ENCODE measurements at regions not wholly inside any gene's neighbourhood (a gene's known extent, or its start where the extent isn't known, plus 50 kb on each side); places are given as distances from the start of the nearest gene placed in this dataset.

- Histone ChIP-seq H3K27me3 (ENCODE audit: control insufficient read depth in 3 of 3, insufficient read depth in 3 of 3, low read depth in 1 of 3, low read length in 3 of 3) (peaks cover 0 to 71% (median 0%) of the 10 kb centered on the region in 3 experiments), H3K9ac (ENCODE audit: low read depth, low read length, poor library complexity) (no peak overlapping the region)
These were observed 193.3 kb downstream of the DIRAS2 start for GRCh38 chr9:90449213-90449925.

GRCh38 chr9:90451804-90452203 lies 190.8 kb downstream of the DIRAS2 start:
- peaks cover 3% of the 10 kb centered on the region in 2 donors for H3K9me3 ChIP-seq (replicated peaks in 1 of 2; ENCODE audit: control insufficient read depth in 2 of 2, insufficient read depth in 1 of 2, low read depth in 1 of 2, low read length in 2 of 2)
- no peak overlapping the region for H2AFZ ChIP-seq (ENCODE audit: low read length)
- no peak overlapping the region for H2BK12ac ChIP-seq (ENCODE audit: low read length)
- no peak overlapping the region for H3K27ac ChIP-seq (replicated peaks; ENCODE audit: low read length)
- no peak overlapping the region for H3K23ac ChIP-seq (ENCODE audit: low read depth, low read length, poor library complexity)
- peaks cover 0 to 58% (median 0%) of the 10 kb centered on the region in 3 experiments for H3K27me3 ChIP-seq (ENCODE audit: control insufficient read depth in 3 of 3, insufficient read depth in 3 of 3, low read depth in 1 of 3, low read length in 3 of 3)
- no peak overlapping the region for H3K4ac ChIP-seq (ENCODE audit: low read length)
- no peak overlapping the region for H2BK15ac ChIP-seq (ENCODE audit: low read length)
- H3K36me3 ChIP-seq (replicated peaks in 1 of 2; ENCODE audit: control insufficient read depth in 2 of 2, insufficient read depth in 2 of 2, low read length in 2 of 2), result no peaks in the 10 kb centered on the region
- H3K4me3 ChIP-seq (ENCODE audit: low read length in 2 of 2), result no peak overlapping the region
- no peak for DNase-seq (ENCODE audit: low spot score)
- no peak overlapping the region for H2AK5ac ChIP-seq (ENCODE audit: low read depth, low read length)
- no peak overlapping the region for H2BK120ac ChIP-seq (ENCODE audit: low read depth, low read length)
- H3K14ac ChIP-seq (ENCODE audit: low read length), result no peak overlapping the region
- H3K4me1 ChIP-seq (ENCODE audit: control insufficient read depth in 2 of 2, insufficient read depth in 1 of 2, low read depth in 1 of 2, low read length in 2 of 2), result no peaks in the 10 kb centered on the region
- no peak overlapping the region for H2BK5ac ChIP-seq (ENCODE audit: low read length)
- H3K4me2 ChIP-seq (ENCODE audit: insufficient read depth, low read length, poor library complexity, severe bottlenecking), result no peak overlapping the region
- H4K91ac ChIP-seq (ENCODE audit: low read depth, low read length, poor library complexity), result no peak overlapping the region
- no peak overlapping the region for H3K18ac ChIP-seq (ENCODE audit: low read length)
- H3K79me1 ChIP-seq (ENCODE audit: low read depth, low read length), result no peaks in the 10 kb centered on the region
- H3K9ac ChIP-seq (ENCODE audit: low read depth, low read length, poor library complexity), result no peak overlapping the region
- no peak overlapping the region for H4K8ac ChIP-seq (ENCODE audit: low read depth, low read length)
- no CpG with 5 or more reads among the region's 1 CpG for WGBS, 2 donors (ENCODE audit: extremely low coverage in 2 of 2, insufficient read length in 2 of 2, insufficient replicate concordance in 1 of 2)

More at GRCh38 chr9:90449213-90449925, 193.3 kb downstream of the DIRAS2 start:
- no peak overlapping the region for H4K8ac ChIP-seq (ENCODE audit: low read depth, low read length)
- no peak overlapping the region for H3K23ac ChIP-seq (ENCODE audit: low read depth, low read length, poor library complexity)
- no peak overlapping the region for H2BK12ac ChIP-seq (ENCODE audit: low read length)
- no peak overlapping the region for H3K18ac ChIP-seq (ENCODE audit: low read length)
- no peak overlapping the region for H2BK15ac ChIP-seq (ENCODE audit: low read length)
- H4K91ac ChIP-seq (ENCODE audit: low read depth, low read length, poor library complexity), result no peak overlapping the region
- no peak overlapping the region for H2AFZ ChIP-seq (ENCODE audit: low read length)
- no CpG with 5 or more reads among the region's 4 CpGs for WGBS, 2 donors (ENCODE audit: extremely low coverage in 2 of 2, insufficient read length in 2 of 2, insufficient replicate concordance in 1 of 2)
- no peaks in the 10 kb centered on the region for H3K79me1 ChIP-seq (ENCODE audit: low read depth, low read length)
- H3K14ac ChIP-seq (ENCODE audit: low read length), result no peak overlapping the region
- no peaks in the 10 kb centered on the region for H3K4me1 ChIP-seq (ENCODE audit: control insufficient read depth in 2 of 2, insufficient read depth in 1 of 2, low read depth in 1 of 2, low read length in 2 of 2)
- H3K27ac ChIP-seq (replicated peaks; ENCODE audit: low read length), result no peak overlapping the region
- H3K36me3 ChIP-seq (replicated peaks in 1 of 2; ENCODE audit: control insufficient read depth in 2 of 2, insufficient read depth in 2 of 2, low read length in 2 of 2), result no peaks in the 10 kb centered on the region
- no peak overlapping the region for H3K4ac ChIP-seq (ENCODE audit: low read length)
- H2BK120ac ChIP-seq (ENCODE audit: low read depth, low read length), result no peak overlapping the region
- H3K4me2 ChIP-seq (ENCODE audit: insufficient read depth, low read length, poor library complexity, severe bottlenecking), result no peak overlapping the region
- no peak overlapping the region for H2AK5ac ChIP-seq (ENCODE audit: low read depth, low read length)
- DNase-seq (ENCODE audit: low spot score), result no peak
- no peak overlapping the region for H3K4me3 ChIP-seq (ENCODE audit: low read length in 2 of 2)
- H2BK5ac ChIP-seq (ENCODE audit: low read length), result no peak overlapping the region
- H3K9me3 ChIP-seq (replicated peaks in 1 of 2; ENCODE audit: control insufficient read depth in 2 of 2, insufficient read depth in 1 of 2, low read depth in 1 of 2, low read length in 2 of 2), result peaks cover 0 to 3% of the 10 kb centered on the region in 2 donors

- H3K79me1 ChIP-seq (ENCODE audit: low read depth, low read length), result no peaks in the 10 kb centered on the region
- H3K4ac ChIP-seq (ENCODE audit: low read length), result no peak overlapping the region
- WGBS, 2 donors (ENCODE audit: extremely low coverage in 2 of 2, insufficient read length in 2 of 2, insufficient replicate concordance in 1 of 2), result no CpG with 5 or more reads among the region's 4 CpGs
- no peak overlapping the region for H2AK5ac ChIP-seq (ENCODE audit: low read depth, low read length)
- no peak overlapping the region for H3K27ac ChIP-seq (replicated peaks; ENCODE audit: low read length)
- no peak for DNase-seq (ENCODE audit: low spot score)
- H3K4me1 ChIP-seq (ENCODE audit: control insufficient read depth in 2 of 2, insufficient read depth in 1 of 2, low read depth in 1 of 2, low read length in 2 of 2), result peaks cover 0 to 8% of the 10 kb centered on the region in 2 donors
- no peak overlapping the region for H3K4me2 ChIP-seq (ENCODE audit: insufficient read depth, low read length, poor library complexity, severe bottlenecking)
- H3K9ac ChIP-seq (ENCODE audit: low read depth, low read length, poor library complexity), result no peak overlapping the region
- H3K14ac ChIP-seq (ENCODE audit: low read length), result no peak overlapping the region
- H3K4me3 ChIP-seq (ENCODE audit: low read length in 2 of 2), result no peak overlapping the region
- no peak overlapping the region for H2AFZ ChIP-seq (ENCODE audit: low read length)
- H2BK120ac ChIP-seq (ENCODE audit: low read depth, low read length), result no peak overlapping the region
- H3K23ac ChIP-seq (ENCODE audit: low read depth, low read length, poor library complexity), result no peak overlapping the region
- H3K9me3 ChIP-seq (replicated peaks in 1 of 2; ENCODE audit: control insufficient read depth in 2 of 2, insufficient read depth in 1 of 2, low read depth in 1 of 2, low read length in 2 of 2), result peaks cover 3% of the 10 kb centered on the region in 2 donors
- peaks cover 0 to 26% (median 0%) of the 10 kb centered on the region in 3 experiments for H3K27me3 ChIP-seq (ENCODE audit: control insufficient read depth in 3 of 3, insufficient read depth in 3 of 3, low read depth in 1 of 3, low read length in 3 of 3)
- H2BK15ac ChIP-seq (ENCODE audit: low read length), result no peak overlapping the region
- H4K91ac ChIP-seq (ENCODE audit: low read depth, low read length, poor library complexity), result no peak overlapping the region
- no peak overlapping the region for H3K18ac ChIP-seq (ENCODE audit: low read length)
- no peak overlapping the region for H2BK12ac ChIP-seq (ENCODE audit: low read length)
- H4K8ac ChIP-seq (ENCODE audit: low read depth, low read length), result no peak overlapping the region
- H2BK5ac ChIP-seq (ENCODE audit: low read length), result no peak overlapping the region
- no peaks in the 10 kb centered on the region for H3K36me3 ChIP-seq (replicated peaks in 1 of 2; ENCODE audit: control insufficient read depth in 2 of 2, insufficient read depth in 2 of 2, low read length in 2 of 2)
These were observed 187.3 kb downstream of the DIRAS2 start for GRCh38 chr9:90455316-90455715.

- no peaks in the 10 kb centered on the region for H3K36me3 ChIP-seq (replicated peaks in 1 of 2; ENCODE audit: control insufficient read depth in 2 of 2, insufficient read depth in 2 of 2, low read length in 2 of 2)
- H3K18ac ChIP-seq (ENCODE audit: low read length), result peak overlapping the region; percentile 70
- no CpG with 5 or more reads among the region's 9 CpGs for WGBS, 2 donors (ENCODE audit: extremely low coverage in 2 of 2, insufficient read length in 2 of 2, insufficient replicate concordance in 1 of 2)
These were observed 185.0 kb downstream of the DIRAS2 start for GRCh38 chr9:90457386-90458190.

More at GRCh38 chr9:90457386-90458190, 185.0 kb downstream of the DIRAS2 start:
- Histone ChIP-seq H3K9me3 (replicated peaks in 1 of 2; ENCODE audit: control insufficient read depth in 2 of 2, insufficient read depth in 1 of 2, low read depth in 1 of 2, low read length in 2 of 2) (peaks cover 3% of the 10 kb centered on the region in 2 donors), H4K91ac (ENCODE audit: low read depth, low read length, poor library complexity) (no peak overlapping the region), H3K27ac (replicated peaks; ENCODE audit: low read length) (no peak overlapping the region), H2AFZ (ENCODE audit: low read length) (no peak overlapping the region), H2BK15ac (ENCODE audit: low read length) (peak overlapping the region; percentile 21), H2BK12ac (ENCODE audit: low read length) (no peak overlapping the region), H2BK5ac (ENCODE audit: low read length) (peak overlapping the region; percentile 17), H3K14ac (ENCODE audit: low read length) (no peak overlapping the region), H4K8ac (ENCODE audit: low read depth, low read length) (no peak overlapping the region), H2AK5ac (ENCODE audit: low read depth, low read length) (no peak overlapping the region), H2BK120ac (ENCODE audit: low read depth, low read length) (no peak overlapping the region), H3K4me3 (ENCODE audit: low read length in 2 of 2) (no peak overlapping the region), H3K79me1 (ENCODE audit: low read depth, low read length) (no peaks in the 10 kb centered on the region), H3K23ac (ENCODE audit: low read depth, low read length, poor library complexity) (no peak overlapping the region), H3K27me3 (ENCODE audit: control insufficient read depth in 3 of 3, insufficient read depth in 3 of 3, low read depth in 1 of 3, low read length in 3 of 3) (peaks cover 0 to 10% (median 0%) of the 10 kb centered on the region in 3 experiments), H3K4me2 (ENCODE audit: insufficient read depth, low read length, poor library complexity, severe bottlenecking) (no peak overlapping the region), H3K4me1 (ENCODE audit: control insufficient read depth in 2 of 2, insufficient read depth in 1 of 2, low read depth in 1 of 2, low read length in 2 of 2) (peaks cover 0 to 9% of the 10 kb centered on the region in 2 donors), H3K4ac (ENCODE audit: low read length) (no peak overlapping the region), H3K9ac (ENCODE audit: low read depth, low read length, poor library complexity) (peak overlapping the region; percentile 61)
- DNase-seq (ENCODE audit: low spot score), result no peak

Measured in neuronal stem cell (in vitro differentiated cells).